C4-2B (cell line): ENCODE measurements at regions not wholly inside any gene's neighbourhood (a gene's known extent, or its start where the extent isn't known, plus 50 kb on each side); places are given as distances from the start of the nearest gene placed in this dataset.
"Not testable (repeated sequence)": the region's sequence is repeated elsewhere in the genome, so short reads cannot be mapped to it uniquely, and the experiment has no call there.

Experiments
- ZFX ChIP-seq: fragments of 450-650 bp; IDR thresholded peaks from 2 replicates; pipeline ENCODE4 v1.6.1; 2017
- TF ChIP-seq, protein P1 (sequence below): fragments of 450-650 bp; conservative IDR thresholded peaks from 2 replicates; pipeline ENCODE4 v1.5.1; 2017; ENCODE audit warnings: mild to moderate bottlenecking

DNA sequence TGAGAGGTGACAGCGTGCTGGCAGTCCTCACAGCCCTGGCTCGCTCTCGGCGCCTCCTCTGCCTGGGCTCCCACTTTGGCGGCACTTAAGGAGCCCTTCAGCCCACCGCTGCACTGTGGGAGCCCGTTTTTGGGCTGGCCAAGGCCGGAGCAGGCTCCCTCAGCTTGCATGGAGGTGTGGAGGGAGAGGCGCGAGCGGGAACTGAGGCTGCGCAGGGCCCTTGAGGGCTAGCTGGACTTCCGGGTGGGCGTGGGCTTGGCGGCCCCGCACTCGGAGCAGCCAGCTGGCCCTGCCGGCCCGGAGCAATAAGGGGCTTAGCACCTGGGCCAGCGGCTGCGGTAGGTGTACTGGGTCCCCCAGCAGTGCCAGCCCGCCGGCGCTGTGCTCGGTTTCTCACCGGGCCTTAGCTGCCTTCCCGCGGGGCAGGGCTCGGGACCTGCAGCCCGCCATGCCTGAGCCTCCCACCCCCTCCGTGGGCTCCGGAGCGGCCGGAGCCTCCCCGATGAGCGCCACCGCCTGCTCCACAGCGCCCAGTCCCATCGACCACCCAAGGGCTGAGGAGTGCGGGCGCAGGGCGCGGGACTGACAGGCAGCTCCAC is 401.6 kb upstream of the LMO3 start:
- TF ChIP-seq, protein P1, sequence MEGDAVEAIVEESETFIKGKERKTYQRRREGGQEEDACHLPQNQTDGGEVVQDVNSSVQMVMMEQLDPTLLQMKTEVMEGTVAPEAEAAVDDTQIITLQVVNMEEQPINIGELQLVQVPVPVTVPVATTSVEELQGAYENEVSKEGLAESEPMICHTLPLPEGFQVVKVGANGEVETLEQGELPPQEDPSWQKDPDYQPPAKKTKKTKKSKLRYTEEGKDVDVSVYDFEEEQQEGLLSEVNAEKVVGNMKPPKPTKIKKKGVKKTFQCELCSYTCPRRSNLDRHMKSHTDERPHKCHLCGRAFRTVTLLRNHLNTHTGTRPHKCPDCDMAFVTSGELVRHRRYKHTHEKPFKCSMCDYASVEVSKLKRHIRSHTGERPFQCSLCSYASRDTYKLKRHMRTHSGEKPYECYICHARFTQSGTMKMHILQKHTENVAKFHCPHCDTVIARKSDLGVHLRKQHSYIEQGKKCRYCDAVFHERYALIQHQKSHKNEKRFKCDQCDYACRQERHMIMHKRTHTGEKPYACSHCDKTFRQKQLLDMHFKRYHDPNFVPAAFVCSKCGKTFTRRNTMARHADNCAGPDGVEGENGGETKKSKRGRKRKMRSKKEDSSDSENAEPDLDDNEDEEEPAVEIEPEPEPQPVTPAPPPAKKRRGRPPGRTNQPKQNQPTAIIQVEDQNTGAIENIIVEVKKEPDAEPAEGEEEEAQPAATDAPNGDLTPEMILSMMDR, result not testable (repeated sequence)
- not testable (repeated sequence) for TF ChIP-seq ZFX
